GM12878 (cell line): ENCODE measurements at regions not wholly inside any gene's neighbourhood (a gene's known extent, or its start where the extent isn't known, plus 50 kb on each side); places are given as distances from the start of the nearest gene placed in this dataset.

ENCODE experiments used
- ATF3 ChIP-seq: IDR thresholded peaks from 2 replicates; pipeline ENCODE4 v1.6.1; 2011; ENCODE audit warnings: low read depth, mild to moderate bottlenecking, low read length, moderate library complexity, borderline replicate concordance; ENCODE audit errors: extremely low read depth
- HCFC1 ChIP-seq: fragments of 150-350 bp; IDR thresholded peaks from 2 replicates; pipeline ENCODE4 v1.6.1; 2014; ENCODE audit warnings: low read length
- REST ChIP-seq: IDR thresholded peaks from 2 replicates; pipeline ENCODE4 v1.6.1; 2012; ENCODE audit warnings: mild to moderate bottlenecking, low read depth, low read length
- SMARCA5 ChIP-seq: fragments of 450-650 bp; IDR thresholded peaks from 2 replicates; pipeline ENCODE4 v1.6.1; 2017; ENCODE audit warnings: mild to moderate bottlenecking
- YY1 ChIP-seq: IDR thresholded peaks from 2 replicates; pipeline ENCODE4 v1.6.1; 2011; ENCODE audit warnings: low read depth, mild to moderate bottlenecking, low read length
- ZNF274 ChIP-seq: IDR thresholded peaks from one replicate; pipeline ENCODE4 v1.8.0; 2011; ENCODE audit not compliant: insufficient read length, insufficient read depth
- TF ChIP-seq, protein P1 (sequence below), 3 experiments: IDR thresholded peaks in 2 of 3; conservative IDR thresholded peaks in 1 of 3; 2 replicates each; pipeline ENCODE4 v1.5.1; 2011; ENCODE audit warnings: low read depth in 3 of 3, low read length in 3 of 3, mild to moderate bottlenecking in 3 of 3, control low read depth in 2 of 3, moderate library complexity in 2 of 3, inconsistent platforms in 1 of 3, mixed read lengths in 1 of 3; ENCODE audit not compliant: control insufficient read depth in 2 of 3, insufficient read depth in 1 of 3; ENCODE audit errors: extremely low read depth in 1 of 3
- TF ChIP-seq, protein P2 (sequence below): IDR thresholded peaks from 2 replicates; pipeline ENCODE4 v1.6.1; 2012; ENCODE audit warnings: low read depth, low read length, improper control_type of control experiment

DNA sequence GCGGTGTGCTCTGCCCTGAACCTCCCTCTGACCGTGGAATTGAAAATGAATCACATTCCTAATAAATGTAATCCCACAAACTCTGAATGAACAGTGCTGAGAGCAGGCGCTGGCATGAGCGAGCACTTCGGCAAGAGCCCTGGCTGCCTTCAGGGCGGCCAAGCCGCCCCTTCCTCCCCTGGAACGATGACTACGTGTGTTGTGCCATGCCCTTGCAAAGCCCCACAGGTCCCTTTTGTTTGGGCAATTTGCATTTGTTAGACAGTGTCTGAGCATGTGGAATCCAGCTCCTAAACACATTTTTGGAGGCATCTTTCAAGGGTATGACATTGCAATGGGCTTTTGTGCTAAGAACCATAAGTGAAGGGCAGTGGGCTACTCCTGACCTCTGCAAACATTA lies 95.6 kb upstream of the MKI67 start:
- TF ChIP-seq, protein P1, sequence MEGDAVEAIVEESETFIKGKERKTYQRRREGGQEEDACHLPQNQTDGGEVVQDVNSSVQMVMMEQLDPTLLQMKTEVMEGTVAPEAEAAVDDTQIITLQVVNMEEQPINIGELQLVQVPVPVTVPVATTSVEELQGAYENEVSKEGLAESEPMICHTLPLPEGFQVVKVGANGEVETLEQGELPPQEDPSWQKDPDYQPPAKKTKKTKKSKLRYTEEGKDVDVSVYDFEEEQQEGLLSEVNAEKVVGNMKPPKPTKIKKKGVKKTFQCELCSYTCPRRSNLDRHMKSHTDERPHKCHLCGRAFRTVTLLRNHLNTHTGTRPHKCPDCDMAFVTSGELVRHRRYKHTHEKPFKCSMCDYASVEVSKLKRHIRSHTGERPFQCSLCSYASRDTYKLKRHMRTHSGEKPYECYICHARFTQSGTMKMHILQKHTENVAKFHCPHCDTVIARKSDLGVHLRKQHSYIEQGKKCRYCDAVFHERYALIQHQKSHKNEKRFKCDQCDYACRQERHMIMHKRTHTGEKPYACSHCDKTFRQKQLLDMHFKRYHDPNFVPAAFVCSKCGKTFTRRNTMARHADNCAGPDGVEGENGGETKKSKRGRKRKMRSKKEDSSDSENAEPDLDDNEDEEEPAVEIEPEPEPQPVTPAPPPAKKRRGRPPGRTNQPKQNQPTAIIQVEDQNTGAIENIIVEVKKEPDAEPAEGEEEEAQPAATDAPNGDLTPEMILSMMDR (IDR thresholded peaks at IDR 0.05 in 2 of 3, conservative IDR thresholded peaks at IDR 0.05 in 1 of 3; ENCODE audit: control insufficient read depth in 2 of 3, extremely low read depth in 1 of 3, insufficient read depth in 1 of 3, low read depth in 3 of 3, low read length in 3 of 3): no peak
- TF ChIP-seq SMARCA5 (no peak), ZNF274 (no peak), HCFC1 (no peak), REST (no peak), YY1 (no peak), ATF3 (no peak)
- TF ChIP-seq, protein P2, sequence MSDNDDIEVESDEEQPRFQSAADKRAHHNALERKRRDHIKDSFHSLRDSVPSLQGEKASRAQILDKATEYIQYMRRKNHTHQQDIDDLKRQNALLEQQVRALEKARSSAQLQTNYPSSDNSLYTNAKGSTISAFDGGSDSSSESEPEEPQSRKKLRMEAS: no peak
